NK-92 (cell line): ENCODE measurements at regions not wholly inside any gene's neighbourhood (a gene's known extent, or its start where the extent isn't known, plus 50 kb on each side); places are given as distances from the start of the nearest gene placed in this dataset.

Experiments
- DNase-seq: peaks from one replicate; lab custom pipeline; 2025; ENCODE audit not compliant: unreplicated experiment; lab: John Stamatoyannopoulos, UW

DNA sequence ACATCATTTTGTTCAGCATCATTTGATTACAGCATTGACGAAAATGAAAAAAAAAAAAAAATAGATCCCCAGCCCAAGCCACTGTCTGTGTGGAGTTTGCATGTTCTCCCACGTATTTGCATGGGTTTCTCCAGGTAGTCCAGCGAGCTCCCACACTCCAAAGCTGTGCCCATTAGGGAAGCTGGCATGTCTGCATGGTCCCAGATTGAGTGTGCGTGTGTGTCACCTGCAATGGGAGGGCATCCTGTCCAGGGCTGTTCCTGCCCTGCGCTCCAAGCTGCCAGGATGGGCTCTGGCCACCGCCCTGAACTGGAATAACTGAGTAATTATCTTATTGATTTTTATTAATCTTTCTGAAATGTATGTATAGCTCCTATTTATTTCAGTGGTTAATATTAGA lies 88.6 kb downstream of the KLF12 start:
- no peak for DNase-seq

DNA sequence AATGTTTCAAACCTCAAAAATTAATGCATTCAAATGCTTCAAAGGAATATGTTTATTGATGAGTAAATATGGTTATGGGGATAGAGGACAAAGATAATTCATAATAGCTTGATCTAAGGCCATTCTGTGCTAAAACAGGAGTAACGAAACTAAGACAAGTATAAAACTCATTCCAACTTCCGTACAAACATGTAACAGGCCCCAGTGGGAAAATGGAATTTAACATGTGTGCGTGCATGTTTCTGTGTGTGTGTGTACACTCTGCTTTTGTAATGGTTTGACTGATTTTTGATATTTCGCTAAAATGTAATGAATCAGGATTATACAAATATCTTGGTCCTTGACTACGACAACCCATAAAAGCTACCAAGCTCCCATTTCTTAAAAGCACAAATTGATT lies 91.0 kb downstream of the KLF12 start:
- DNase-seq, result no peak

DNA sequence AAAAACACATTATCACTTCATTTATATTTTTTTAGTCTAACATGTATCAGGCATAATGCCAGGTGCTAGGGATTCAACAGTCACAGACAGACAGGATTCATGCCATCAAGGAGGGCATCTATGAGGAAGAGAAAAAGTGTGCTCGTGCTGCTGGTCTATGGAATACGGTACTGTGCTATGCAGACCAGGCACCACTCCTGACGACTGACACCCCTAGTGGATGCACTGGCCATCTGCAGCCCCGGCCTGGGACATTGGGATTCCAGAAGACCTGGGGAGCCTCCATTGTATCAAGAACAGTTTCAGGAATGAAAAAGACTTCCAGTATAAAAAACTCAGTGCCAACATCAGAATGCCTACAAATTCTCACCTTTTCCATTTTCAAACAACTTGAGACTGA lies 94.0 kb downstream of the KLF12 start:
- no peak for DNase-seq

DNA sequence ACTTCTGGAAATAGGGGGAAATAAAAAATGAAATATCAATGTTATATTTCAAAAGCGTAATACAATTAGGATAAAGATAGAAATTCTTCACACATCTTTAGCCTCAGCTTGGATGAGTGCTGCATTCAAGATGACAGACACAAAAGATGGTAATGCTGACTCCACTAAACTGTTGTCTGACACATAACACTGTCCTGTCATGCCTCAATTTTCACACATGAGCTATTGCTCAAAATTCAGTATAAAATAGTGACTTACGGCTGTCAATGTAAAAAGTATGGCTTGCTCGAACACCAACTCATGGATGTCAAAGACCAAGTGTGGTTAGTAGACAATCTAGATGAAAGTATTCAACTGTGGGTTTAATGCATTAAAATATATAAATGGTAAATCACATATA lies 94.5 kb downstream of the KLF12 start:
- no peak for DNase-seq

DNA sequence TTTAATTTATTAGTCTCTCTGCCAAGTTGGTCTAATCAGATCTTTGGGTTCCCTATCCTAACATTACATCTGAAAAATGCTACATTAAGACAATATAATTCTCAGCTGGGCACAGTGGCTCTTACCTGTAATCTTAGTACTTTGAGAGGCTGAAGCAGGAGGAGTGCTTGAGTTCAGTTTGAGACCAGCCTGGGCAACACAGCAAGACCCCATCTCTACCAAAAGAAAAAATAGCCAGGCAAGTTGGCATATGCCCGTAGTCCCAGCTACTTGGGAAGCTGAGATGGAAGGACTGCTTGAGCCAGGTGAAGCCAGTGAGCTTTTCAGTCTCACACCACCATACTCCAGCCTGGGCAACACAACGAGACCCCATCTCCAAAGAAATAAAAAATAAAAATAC lies 95.0 kb downstream of the KLF12 start:
- DNase-seq, result no peak

DNA sequence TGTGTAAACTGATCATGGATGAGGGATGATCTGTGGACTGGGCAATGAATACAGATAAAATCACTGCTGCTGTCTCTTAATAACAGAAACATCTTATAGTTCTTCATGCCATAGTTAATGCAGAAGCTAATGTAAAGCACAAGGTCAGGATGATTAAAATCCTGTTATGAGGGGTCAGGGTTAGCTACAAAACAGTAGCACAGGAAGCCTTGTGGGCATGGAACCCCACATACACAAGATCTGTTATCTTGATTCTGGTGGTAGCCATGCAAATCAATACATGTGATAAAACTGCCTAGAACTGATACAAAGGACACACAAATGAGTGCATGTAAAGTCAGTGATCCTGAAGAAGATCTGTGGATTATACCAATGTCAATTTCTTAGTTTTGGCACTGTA lies 96.4 kb downstream of the KLF12 start:
- DNase-seq, result no peak

DNA sequence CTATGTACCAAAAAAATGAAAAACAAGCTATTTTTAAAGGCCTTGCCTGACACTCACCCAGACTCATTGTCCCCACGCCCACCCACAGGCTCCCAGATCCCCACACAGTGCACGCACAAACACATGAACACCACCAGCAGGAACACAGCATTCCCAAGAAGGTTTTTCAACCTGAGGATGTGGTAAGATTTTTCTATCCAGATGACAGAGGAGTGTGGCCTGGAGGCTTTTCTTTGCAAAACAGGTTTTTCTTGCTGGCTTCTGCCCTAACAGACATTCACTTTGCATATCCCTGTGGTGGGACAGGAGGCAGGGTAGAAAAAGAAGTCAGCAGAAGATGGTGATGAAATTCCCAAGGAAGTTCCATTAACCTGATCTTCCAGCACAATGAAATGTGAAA lies 97.8 kb downstream of the KLF12 start:
- DNase-seq, result no peak

DNA sequence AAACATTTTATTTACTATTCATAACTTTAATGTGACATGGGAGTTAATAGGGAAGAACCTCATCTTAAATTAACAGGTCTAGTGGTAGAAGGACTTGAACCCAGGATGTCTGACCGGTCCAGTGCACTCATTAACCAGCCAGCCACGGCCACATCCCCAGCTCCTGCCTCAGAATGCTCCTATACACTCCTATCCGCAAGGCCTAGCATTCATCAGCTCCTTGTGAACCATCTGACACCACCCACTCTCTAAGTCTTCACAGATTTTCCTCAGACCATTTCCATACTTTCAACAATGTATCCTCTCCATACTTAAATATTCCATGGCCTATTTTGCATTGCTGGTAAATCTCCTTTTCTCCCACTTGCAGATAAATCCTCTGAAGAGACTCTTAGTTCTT lies 98.3 kb downstream of the KLF12 start:
- DNase-seq, result no peak

DNA sequence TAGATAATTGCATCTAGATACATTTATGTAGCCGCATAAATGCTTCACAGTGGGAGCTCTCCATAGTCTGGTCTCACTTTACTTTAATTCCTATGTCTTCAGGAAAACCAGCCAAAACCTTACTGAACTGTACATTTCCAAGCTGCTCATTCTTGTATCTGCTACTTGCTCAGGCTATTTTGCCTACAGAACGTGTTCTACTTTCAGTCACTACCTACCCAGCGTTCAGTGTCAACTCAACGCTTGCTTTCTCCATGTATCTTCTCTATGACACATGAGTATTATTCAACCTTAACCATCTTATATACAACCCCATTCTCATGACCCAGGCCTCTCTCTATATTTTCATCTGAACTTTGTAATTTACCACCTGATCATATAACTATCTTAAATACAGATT lies 101.9 kb downstream of the KLF12 start:
- DNase-seq, result no peak

DNA sequence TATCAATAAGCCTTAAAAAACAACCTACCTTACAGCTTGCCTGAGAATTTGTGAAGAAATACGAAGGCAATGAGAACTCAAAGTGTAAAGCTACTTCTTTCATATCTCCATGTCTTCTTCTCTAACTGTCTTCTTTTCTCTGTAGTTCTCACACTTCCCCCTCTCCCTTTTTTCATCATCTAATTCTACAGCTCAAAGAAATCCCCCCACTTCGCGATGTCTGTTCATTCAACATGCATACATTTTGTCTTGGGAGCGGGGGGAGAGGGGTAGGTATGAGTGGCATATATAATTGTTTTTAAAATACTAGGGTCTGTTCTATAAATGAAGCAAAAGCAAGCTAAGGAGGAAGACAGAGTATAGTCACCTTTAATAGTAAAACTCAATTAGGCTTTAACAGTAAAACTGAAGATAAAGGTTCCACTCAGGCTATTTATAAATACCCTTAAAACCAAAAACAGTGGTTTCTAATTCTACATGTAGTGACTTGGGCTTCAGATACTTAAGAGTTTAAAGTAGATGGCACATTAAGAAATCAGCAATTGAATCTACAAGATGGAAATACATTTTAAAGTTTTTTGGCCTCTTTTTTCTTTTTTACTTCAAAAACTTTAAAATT lies 106.9 kb downstream of the KLF12 start:
- DNase-seq, result no peak

DNA sequence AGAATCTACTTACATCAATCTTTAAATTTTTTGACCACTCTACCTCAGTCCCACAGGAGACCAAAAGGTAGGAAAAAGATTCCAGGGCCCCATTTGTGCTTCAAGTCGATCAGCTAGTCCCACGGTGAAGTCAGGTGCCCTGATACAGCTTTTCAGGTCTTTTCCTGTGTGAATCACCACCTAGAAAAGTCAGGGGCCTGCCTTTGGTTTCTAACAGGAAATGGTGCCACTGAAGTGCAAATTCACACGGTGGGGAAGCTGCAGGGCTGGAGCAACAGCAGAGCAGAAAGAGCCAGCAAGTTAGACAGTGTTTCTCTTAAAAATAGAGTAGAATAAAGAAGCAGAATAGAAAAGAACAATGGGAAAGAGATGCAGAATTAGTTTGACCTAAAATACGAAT lies 107.5 kb downstream of the KLF12 start:
- DNase-seq, result peak; percentile 21

DNA sequence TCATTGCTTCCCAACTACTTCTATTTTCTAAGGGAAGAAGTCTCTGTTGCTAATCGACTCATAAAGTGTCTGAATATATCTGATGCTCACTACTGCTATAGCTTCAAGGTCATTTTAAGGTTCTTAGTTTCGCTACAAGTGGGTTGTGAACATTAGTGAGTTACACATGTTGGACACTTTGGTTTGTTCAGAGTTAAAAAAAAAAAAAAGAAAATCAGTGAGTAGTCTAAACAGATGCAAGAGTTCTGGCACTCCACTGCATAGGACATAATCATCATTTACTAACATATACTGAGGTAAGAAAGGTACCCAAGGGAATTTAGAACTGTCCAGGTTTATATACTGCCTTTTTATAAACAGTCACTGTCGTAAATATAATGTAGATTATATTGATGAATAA lies 108.8 kb downstream of the KLF12 start:
- no peak for DNase-seq

DNA sequence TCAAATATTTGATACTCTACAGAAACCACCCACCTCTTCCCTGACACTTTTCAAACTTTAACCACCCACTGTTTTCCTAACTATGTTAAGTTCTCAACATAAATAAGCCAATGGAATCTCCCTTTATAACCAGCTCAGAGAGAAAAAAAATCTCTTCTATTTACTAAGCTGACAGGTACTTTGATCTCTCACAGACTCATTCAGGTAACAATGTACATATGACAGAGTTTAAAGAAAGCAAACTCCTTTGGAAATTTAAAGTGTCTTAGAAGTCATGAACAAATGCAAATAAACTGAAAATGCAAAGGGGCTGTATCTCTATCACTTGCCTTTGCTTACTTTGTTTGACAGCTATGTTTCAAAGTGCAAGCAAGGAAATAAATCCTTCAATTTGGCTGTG lies 109.3 kb downstream of the KLF12 start:
- DNase-seq, result no peak

DNA sequence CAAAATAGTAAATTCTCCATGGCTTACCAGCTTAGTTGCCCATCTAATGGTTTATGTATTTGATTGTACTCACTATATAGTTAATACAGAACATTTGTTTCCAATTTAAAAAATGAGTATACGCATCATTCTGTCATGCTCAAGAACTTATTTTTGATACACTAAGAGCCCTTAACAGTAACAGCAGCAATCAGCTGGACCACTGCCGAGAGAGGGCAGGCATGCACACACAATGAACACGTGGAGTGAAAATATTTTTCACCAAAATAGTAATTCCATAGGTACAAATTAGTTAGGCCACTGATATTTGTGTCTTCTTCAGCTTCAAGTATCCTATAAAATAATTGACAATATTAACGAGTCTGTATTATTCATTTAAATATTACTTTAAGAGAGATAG lies 109.9 kb downstream of the KLF12 start:
- no peak for DNase-seq

DNA sequence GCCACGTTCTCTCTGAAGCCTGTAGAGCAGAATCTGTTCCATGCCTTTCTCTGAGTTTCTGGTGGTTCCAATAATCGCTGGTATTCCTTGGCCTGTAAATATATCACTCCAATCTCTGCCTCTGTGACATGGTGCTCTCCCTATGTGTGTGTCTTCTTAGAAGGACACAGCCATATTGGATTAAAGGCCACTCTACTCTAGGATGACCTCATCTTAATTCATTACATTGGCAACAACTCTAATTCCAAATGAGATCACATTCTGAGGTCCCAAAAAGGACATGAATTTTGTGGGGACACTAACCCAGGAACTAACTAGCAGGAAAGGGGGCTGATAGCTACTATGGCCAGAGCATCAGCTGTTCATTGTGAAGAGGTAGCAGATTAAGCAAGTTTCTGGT lies 110.7 kb downstream of the KLF12 start:
- no peak for DNase-seq

DNA sequence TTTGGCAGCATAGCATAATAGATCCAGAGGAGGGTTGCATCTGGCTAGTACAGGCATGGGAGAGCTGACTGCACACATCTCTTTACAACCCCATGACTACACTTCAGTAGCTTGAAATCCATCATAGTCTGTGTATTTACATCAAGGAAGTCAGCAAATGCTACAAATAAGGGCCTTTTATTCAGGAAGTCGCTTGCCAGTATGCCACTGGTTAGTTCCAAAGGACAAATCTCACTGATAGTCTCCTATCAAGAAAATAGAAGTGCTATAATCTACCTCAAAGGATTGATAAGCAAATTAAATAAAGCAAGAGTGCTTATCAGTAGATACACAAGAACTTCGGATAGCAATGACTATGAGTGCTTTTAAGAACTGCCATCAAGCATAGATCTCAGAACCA lies 112.7 kb downstream of the KLF12 start:
- DNase-seq, result no peak

DNA sequence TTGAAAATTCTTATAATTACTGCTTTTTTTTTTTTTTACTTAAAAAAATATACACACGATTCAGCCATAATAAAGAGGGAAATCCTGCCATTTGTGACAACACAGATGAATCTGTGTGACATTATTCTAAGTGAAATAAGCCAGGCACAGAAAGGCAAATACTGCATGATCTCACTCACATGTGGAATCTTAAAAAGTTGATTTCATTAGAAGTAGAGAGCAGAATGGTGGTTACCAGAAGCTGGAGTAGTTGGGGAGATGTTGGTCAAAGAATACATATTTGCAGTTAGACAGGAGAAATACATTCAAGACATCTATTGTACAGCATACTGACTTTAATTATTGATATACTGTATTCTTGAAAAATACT lies 116.2 kb downstream of the KLF12 start:
- no peak for DNase-seq

DNA sequence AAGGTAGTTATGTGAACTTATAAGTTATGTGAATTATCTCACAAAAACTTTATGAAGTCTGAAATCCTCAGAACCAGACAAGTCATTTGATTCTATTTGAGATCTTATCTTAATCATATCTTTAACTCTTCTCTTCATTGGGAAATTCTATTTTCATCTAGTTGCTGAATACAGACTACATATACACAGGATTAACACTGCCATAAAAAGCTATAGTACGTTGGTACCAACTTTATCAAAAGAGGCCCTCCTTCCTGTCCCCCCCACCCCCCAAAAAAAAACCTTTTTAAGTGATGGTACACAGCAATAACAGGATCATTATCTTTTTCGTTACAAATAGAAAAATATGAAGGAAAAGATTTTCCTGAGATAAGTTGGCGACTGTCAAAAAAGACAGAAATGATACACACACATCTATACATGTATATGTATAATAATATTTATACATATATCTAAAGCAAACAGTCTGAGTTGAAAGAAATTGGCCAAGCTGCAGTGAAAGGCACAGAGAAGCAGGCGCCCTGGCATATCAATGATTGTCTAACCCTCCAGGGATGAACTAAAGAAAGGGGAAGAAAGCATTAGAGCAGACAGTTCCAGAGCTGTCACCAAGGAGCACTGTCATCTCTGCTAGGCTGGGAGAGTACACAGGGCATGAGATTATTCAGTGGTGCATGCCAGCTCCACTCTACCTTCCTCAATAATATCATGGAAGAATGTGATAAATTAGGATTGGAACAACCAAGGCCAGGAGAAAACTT lies 116.7 kb downstream of the KLF12 start:
- no peak for DNase-seq

DNA sequence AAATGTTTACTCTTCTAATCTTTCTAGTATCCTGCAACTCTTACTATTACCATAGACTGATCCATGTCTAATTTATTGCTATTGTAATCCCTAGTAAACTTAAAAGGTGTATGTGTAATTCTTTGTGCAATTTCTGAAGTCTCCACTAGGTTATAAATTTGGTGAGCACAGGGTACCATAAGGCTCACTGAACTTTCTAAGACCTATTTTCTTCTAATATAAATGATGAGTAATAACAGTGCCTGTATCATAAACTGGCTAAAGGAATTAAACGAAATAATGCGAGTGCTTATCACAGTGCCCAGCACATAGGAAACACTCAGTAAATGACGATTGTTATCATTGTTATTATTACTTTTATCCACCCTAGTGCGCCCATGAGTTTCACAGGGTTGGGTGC lies 119.1 kb downstream of the KLF12 start:
- DNase-seq, result no peak

DNA sequence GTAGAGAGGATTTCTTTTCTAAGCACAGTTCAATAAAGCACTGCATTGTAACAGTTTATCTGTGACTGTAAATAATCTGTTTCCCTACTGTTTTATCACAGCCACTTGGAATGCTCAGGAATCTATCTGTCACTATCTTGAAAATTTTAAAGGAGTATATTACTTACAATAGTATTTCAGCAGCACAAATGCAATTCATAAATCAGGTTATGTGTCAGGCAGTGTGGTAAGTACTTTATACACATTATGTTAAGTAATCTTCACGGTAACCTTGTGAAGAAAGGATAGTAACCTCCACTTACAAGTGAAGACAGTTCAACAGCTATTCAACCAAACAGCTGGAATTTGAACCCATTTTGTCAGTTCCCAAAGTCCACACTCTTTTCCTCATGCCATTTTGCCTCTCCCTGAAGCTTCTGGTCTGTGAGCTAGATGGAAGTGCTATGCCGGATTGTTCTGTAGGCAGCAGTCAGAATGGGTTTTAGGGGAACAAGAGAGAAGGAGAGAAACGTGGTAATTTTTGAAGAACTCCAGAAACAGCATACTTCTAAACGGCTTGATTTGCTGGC lies 125.0 kb downstream of the KLF12 start:
- DNase-seq, result no peak

DNA sequence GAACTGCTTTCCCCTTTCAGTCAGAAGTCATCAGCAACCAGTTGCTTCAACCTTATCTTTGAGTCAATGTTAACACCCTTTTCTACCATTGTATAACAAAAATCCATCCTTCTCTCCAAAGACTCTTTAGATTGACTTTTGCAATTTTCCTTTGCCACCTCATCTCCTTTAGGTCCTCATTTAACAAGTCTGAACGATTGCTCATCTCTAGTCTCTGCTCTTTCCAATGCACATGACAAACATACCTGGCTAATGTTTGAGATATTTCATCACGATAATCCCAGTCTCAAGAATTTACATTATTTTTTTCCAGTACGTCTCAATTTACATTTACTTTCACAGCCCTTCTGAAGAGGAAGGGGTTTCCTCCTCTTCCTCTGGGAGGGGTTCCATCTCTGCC lies 127.5 kb downstream of the KLF12 start:
- no peak for DNase-seq

DNA sequence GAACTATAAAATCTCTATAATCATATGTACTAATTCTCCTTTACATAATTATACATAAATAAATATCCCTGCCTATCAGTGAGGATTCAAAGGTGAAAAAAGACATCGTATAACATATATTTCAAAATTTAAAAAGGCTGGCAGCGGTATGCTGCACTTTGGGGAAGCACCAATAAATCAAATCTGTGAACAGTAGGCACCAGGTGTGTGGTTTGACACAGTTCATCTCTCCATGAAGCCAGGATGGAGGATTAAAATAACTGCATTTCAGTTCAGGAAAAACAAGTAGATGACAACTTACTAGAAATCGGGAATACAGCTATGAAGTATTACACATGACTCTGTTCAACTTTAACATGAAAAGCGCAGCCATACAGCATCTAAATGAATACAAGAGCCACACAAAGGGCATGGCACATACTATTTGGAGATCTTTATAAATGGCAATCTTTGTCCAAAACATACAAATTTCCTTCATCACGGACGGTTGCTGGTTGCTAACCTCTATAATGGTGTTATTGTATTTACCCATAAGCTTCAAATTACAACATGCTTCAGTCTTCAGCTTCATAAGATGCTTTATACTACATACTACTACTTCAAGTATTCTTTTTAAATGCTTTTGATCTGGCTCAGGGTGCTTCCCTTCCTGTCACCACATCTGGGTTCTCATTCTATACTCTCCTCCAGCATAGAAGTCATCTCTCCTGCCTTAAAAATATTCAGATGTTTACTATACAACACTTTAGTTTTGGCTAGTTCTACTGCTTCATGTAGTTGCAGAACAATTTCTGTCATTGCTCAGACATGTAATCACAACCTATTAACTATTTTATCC lies 128.7 kb downstream of the KLF12 start:
- DNase-seq, result no peak
